Stimulated activated CD4-positive, alpha-beta T cell treated with anti-CD3 and anti-CD28 coated beads, TNF-alpha, amount 100 ng/mL, for 24 hours (primary cell): ENCODE measurements at regions not wholly inside any gene's neighbourhood (a gene's known extent, or its start where the extent isn't known, plus 50 kb on each side); places are given as distances from the start of the nearest gene placed in this dataset.
"Not testable (repeated sequence)": the region's sequence is repeated elsewhere in the genome, so short reads cannot be mapped to it uniquely, and the experiment has no call there.

Source experiments
- DNase-seq, 3 experiments: peaks; one replicate each; pipeline ENCODE4 v3.0.0-alpha.2; 2020; ENCODE audit warnings: low read depth in 3 of 3

- not testable (repeated sequence) for DNase-seq
Measured at GRCh38 chr19:20292520-20292919, 125.5 kb downstream of the ZNF486 start.

GRCh38 chr19:20289186-20289585, 122.2 kb downstream of the ZNF486 start:
- DNase-seq = no peak

GRCh38 chr19:20287070-20287469, 120.1 kb downstream of the ZNF486 start:
- no peak for DNase-seq

- not testable (repeated sequence) for DNase-seq
Measured at GRCh38 chr19:20285876-20286275, 118.9 kb downstream of the ZNF486 start.

- no peak for DNase-seq
Measured at GRCh38 chr19:20279516-20279915, 112.5 kb downstream of the ZNF486 start.

GRCh38 chr19:20278342-20278741, 111.3 kb downstream of the ZNF486 start:
- DNase-seq = no peak

GRCh38 chr19:20276732-20277082, 109.7 kb downstream of the ZNF486 start:
- not testable (repeated sequence) for DNase-seq

- DNase-seq = no peak
Measured at GRCh38 chr19:20276011-20276731, 109.2 kb downstream of the ZNF486 start.

GRCh38 chr19:20273951-20274570, 107.0 kb downstream of the ZNF486 start:
- no peak for DNase-seq

GRCh38 chr19:20273376-20273775, 106.4 kb downstream of the ZNF486 start:
- DNase-seq = no peak

- not testable (repeated sequence) for DNase-seq
Measured at GRCh38 chr19:20272627-20273010, 105.6 kb downstream of the ZNF486 start.

- DNase-seq = not testable (repeated sequence)
Measured at GRCh38 chr19:20271927-20272626, 105.1 kb downstream of the ZNF486 start.

- no peak for DNase-seq
Measured at GRCh38 chr19:20271215-20271926, 104.4 kb downstream of the ZNF486 start.

- no peak for DNase-seq
Measured at GRCh38 chr19:20269461-20269860, 102.4 kb downstream of the ZNF486 start.

GRCh38 chr19:20261513-20261912, 94.5 kb downstream of the ZNF486 start:
- not testable (repeated sequence) for DNase-seq

- not testable (repeated sequence) for DNase-seq
Measured at GRCh38 chr19:20260738-20261137, 93.7 kb downstream of the ZNF486 start.

GRCh38 chr19:20259615-20260014, 92.6 kb downstream of the ZNF486 start:
- DNase-seq = no peak

- no peak for DNase-seq
Measured at GRCh38 chr19:20256606-20257005, 89.6 kb downstream of the ZNF486 start.

- DNase-seq = no peak
Measured at GRCh38 chr19:20254121-20254520, 87.1 kb downstream of the ZNF486 start.

- DNase-seq = no peak
Measured at GRCh38 chr19:20252613-20253012, 85.6 kb downstream of the ZNF486 start.

- no peak for DNase-seq
Measured at GRCh38 chr19:20250627-20251026, 83.6 kb downstream of the ZNF486 start.

- no peak for DNase-seq
Measured at GRCh38 chr19:20250121-20250520, 83.1 kb downstream of the ZNF486 start.
